ENCODE measurements at regions not wholly inside any gene's neighbourhood (a gene's known extent, or its start where the extent isn't known, plus 50 kb on each side); places are given as distances from the start of the nearest gene placed in this dataset.

DNA sequence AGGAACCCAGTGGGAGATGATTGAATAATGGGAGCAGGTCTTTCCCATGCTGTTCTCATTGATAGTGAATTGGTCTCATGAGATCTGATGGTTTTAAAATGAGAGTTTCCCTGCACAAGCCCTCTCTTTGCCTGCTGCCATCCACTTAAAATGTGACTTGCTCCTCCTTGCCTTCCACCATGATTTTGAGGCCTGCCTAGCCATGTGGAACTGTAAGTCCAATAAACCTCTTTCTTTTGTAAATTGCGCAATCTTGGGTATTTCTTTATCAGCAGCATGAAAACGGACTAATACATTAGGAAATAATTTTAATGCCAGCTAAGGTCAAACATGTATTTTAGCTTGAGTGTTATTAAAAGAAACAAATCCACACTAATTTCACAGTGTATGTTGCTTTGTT, 517.6 kb upstream of the ALCAM start:
- H3K14ac ChIP-seq (ENCODE audit: insufficient read depth, low read length) = no peak overlapping the region
- no peak overlapping the region for H4K8ac ChIP-seq (replicated peaks; ENCODE audit: insufficient read length, low read depth, low read length)
- H3K18ac ChIP-seq (ENCODE audit: insufficient read length, low read depth, low read length) = no peak overlapping the region
- H3K27ac ChIP-seq (ENCODE audit: insufficient read length, low read depth, low read length) = no peak overlapping the region
- H3K9me3 Mint-ChIP-seq = peaks cover 34 to 41% of the 10 kb centered on the region in 2 experiments
- no peaks in the 10 kb centered on the region for H3K27me3 ChIP-seq (ENCODE audit: insufficient read depth, low read length)
- no peak overlapping the region for H4K91ac ChIP-seq (ENCODE audit: insufficient read length, low read depth, low read length)
- TF ChIP-seq CTCF (conservative IDR thresholded peaks at IDR 0.05) = no peak
- no peak overlapping the region for H3K23ac ChIP-seq (ENCODE audit: insufficient read length, low read depth, low read length)
- H3K4me3 Mint-ChIP-seq = no peak overlapping the region
- H3K4me1 ChIP-seq (ENCODE audit: insufficient read depth, low read length) = peaks cover 3% of the 10 kb centered on the region; the same call in 1 of the 2 replicates
- no peaks in the 10 kb centered on the region for H3K79me1 ChIP-seq (ENCODE audit: insufficient read depth, low read depth, low read length, poor library complexity, severe bottlenecking)
- no peaks in the 10 kb centered on the region for H4K20me1 ChIP-seq (ENCODE audit: control insufficient read depth, insufficient read depth, insufficient read length)
- H3K27me3 Mint-ChIP-seq (ENCODE audit: low read depth) = no peaks in the 10 kb centered on the region; the same call in 1 of the 2 replicates
- H3K23me2 ChIP-seq (ENCODE audit: insufficient read length, low read depth, low read length, poor library complexity, severe bottlenecking) = no peaks in the 10 kb centered on the region
- H2BK120ac ChIP-seq (ENCODE audit: low read depth, low read length, poor library complexity, severe bottlenecking) = no peak overlapping the region
- no peak overlapping the region for H3T11ph ChIP-seq (ENCODE audit: low read length)
- H3K79me2 ChIP-seq (ENCODE audit: insufficient read depth, low read length) = no peaks in the 10 kb centered on the region
- H3K9me3 ChIP-seq (ENCODE audit: control insufficient read depth, low read depth, low read length) = peaks cover 16% of the 10 kb centered on the region
- no peak overlapping the region for H2BK20ac ChIP-seq (ENCODE audit: low read depth, low read length, poor library complexity, severe bottlenecking)
- no peak overlapping the region for H3K4me2 ChIP-seq (ENCODE audit: insufficient read depth, insufficient read length, low read length)
- DNase-seq = no peak
- H4K5ac ChIP-seq (ENCODE audit: insufficient read length, low read depth, low read length) = no peak overlapping the region
- H2BK15ac ChIP-seq (ENCODE audit: low read depth, low read length) = no peak overlapping the region
- no CpG with 5 or more reads among the region's 2 CpGs for WGBS (ENCODE audit: extremely low coverage, insufficient read length, low lambda C conversion rate)
- H3K56ac ChIP-seq (ENCODE audit: insufficient read length, low read depth, low read length) = no peak overlapping the region
- H3K36me3 Mint-ChIP-seq (ENCODE audit: insufficient read depth in 1 of 3, low read depth in 3 of 3) = peaks cover 23 to 51% (median 32%) of the 10 kb centered on the region in 3 experiments
- H3K4ac ChIP-seq (ENCODE audit: low read depth, low read length) = no peak overlapping the region
- no peak overlapping the region for H2AK5ac ChIP-seq (ENCODE audit: insufficient read length, low read length)
- H2AFZ ChIP-seq (ENCODE audit: low read length) = no peak overlapping the region
- peaks cover 26 to 31% of the 10 kb centered on the region in 2 experiments for H3K4me1 Mint-ChIP-seq
- H3K27ac Mint-ChIP-seq = no peak overlapping the region
- no peak overlapping the region for H3K9ac ChIP-seq (ENCODE audit: extremely low read depth, insufficient read length, low read length)
- H2BK12ac ChIP-seq (ENCODE audit: insufficient read length, low read depth, low read length) = no peak overlapping the region
- H2BK5ac ChIP-seq (ENCODE audit: insufficient read length, low read length) = no peak overlapping the region
